GM12873 (cell line): ENCODE measurements at regions not wholly inside any gene's neighbourhood (a gene's known extent, or its start where the extent isn't known, plus 50 kb on each side); places are given as distances from the start of the nearest gene placed in this dataset.

Experiments
- TF ChIP-seq, protein P1 (sequence below): IDR thresholded peaks from 2 replicates; pipeline ENCODE4 v1.5.1; 2012; ENCODE audit warnings: low read depth, mild to moderate bottlenecking, moderate library complexity, low read length, control low read depth; ENCODE audit not compliant: insufficient read depth; ENCODE audit errors: missing control alignments

DNA sequence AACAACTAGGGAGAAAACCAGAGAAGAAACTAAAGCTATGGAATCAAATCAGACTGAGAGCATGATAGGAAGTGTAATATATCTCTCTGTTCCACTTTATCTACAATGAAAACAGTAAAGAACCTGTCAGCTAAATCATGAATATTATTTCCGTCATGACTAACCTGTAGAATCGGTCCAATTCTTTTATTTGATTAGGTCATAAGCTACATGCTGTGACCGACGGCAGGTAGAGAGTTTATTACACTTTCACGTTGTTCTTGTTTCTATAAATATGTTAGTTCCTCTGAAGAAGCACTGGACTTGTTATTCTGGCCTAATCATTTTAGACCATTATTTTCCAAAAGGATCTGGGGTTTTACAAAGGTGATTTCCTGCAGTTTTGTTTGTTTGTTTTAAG, 91.1 kb downstream of the DMRTA1 start:
- TF ChIP-seq, protein P1, sequence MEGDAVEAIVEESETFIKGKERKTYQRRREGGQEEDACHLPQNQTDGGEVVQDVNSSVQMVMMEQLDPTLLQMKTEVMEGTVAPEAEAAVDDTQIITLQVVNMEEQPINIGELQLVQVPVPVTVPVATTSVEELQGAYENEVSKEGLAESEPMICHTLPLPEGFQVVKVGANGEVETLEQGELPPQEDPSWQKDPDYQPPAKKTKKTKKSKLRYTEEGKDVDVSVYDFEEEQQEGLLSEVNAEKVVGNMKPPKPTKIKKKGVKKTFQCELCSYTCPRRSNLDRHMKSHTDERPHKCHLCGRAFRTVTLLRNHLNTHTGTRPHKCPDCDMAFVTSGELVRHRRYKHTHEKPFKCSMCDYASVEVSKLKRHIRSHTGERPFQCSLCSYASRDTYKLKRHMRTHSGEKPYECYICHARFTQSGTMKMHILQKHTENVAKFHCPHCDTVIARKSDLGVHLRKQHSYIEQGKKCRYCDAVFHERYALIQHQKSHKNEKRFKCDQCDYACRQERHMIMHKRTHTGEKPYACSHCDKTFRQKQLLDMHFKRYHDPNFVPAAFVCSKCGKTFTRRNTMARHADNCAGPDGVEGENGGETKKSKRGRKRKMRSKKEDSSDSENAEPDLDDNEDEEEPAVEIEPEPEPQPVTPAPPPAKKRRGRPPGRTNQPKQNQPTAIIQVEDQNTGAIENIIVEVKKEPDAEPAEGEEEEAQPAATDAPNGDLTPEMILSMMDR, result no peak

DNA sequence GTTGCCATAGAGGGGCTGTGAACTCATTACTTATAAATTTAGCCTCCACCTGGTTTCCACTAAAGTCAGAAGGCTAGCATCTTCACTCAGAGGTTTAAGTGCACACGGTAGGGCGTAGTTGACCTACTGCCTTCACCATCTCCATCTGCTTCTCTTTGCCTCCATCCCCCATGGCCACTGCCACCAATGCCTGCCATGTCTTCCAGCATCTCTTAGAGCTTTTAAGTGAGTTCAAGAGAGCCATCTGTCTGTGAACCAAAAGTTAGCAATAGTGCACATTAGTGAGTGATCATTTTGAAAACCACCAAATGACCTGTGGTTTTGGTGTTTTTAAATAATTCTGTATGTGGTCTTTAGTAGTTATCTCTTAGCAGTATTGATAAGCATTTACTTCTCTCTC, 102.0 kb downstream of the DMRTA1 start:
- TF ChIP-seq, protein P1, result no peak

DNA sequence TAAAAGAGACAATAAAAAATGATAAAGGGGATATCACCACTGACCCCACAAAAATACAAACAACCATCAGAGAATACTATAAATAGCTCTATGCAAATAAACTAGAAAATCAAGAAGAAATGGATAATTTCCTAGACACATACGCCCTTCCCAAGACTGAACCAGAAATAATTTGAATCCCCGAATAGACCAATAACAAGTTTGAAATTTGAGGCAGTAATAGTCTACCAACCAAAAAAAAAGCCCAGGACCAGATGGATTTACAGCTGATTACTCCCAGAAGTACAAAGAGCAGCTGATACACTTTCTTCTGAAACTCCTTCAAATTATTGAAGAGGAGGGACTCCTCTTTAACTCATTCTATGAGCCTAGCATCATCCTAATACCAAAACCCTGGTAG, 128.1 kb downstream of the DMRTA1 start:
- TF ChIP-seq, protein P1, result no peak

DNA sequence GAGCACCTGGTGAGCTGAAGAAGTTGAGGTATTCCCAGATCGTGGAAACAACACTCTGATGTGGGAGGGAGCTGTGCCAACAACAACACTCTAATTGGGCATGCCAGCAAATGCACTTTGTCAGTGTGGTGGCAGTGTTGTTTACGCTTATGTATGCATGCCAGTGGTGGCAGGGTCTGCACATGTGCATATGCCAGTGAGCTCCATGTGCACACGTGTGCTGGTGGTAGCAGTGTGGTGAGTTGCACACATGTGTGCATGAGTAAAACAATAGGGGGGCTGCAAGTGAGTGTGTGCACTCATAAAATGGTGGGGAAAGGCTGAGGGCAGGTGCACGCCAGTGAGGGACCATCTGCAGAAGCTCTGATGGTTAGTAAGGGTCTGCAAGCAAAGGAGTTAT, 134.2 kb downstream of the DMRTA1 start:
- TF ChIP-seq, protein P1, result no peak

DNA sequence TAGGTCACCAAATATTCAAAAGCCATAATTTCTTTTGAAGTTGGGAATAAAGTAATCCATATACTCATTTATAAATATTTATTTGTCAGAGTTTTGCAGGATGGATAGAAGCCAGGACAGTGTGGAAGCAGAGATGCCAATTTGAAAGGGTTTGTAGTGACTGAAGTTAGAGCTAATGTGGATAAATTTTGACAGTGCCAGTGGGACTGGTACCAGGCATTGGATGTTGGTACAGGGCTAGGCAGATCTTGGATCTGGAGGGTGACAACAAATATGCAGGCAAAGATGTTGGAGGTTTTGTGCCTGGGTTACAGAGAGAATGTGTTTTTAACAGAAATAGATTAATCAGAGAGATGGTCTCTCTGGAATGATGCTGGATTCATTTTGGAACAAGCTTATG, 135.6 kb downstream of the DMRTA1 start:
- TF ChIP-seq, protein P1, result no peak

DNA sequence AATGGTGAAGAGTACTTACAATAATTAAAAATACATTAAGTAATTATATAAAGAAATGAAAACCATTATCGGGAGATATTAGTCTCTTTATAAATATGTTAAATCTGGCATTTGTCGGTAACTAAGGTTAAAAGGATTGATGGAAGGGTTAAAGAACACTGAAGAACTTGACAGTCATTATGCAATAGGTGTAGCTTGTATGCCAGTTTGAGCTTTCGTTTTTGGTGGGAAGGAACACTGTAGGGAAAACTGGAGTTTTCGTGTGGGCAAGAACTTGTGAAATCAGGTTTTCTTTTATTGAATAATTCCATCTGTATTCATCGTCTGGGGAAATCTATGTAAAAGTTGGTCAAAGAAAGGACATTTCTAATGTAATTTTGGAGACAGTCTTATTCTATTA, 142.3 kb downstream of the DMRTA1 start:
- TF ChIP-seq, protein P1, result no peak

DNA sequence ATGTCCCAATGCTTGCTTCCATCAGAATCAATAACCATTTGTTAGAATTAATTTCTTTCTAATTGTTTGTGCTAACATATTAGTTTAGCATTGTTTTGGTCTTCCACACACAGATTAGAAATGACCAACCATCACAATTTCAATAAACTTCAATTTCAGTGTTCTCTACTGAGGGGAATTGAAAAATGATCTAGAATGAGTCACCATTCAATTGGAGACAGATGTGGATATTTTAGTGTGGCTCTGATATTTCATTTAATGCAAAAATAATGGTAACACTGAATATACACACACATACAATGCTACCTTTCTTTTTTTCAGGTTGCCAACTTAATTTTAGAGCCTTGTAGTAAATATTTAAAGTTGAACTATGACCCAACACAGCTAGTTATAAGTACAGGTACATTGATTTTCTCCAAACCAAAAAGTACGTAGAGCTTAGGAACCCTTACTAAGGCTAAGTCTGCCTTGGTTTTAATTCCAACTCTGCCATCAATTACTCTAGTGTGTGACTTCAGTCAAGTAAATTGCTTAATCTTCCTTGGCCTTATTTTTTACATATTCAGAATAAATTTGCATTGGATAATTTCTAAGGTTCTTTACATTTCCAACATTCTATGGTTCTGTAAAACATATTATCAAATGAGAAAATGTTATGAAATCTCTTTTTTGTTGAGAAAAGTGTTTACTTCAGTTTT, 143.9 kb downstream of the DMRTA1 start:
- TF ChIP-seq, protein P1, result no peak
